ENCODE measurements at regions not wholly inside any gene's neighbourhood (a gene's known extent, or its start where the extent isn't known, plus 50 kb on each side); places are given as distances from the start of the nearest gene placed in this dataset.
A peak's percentile ranks its signal among the peaks of the same experiment; 100 is the strongest.

DNA sequence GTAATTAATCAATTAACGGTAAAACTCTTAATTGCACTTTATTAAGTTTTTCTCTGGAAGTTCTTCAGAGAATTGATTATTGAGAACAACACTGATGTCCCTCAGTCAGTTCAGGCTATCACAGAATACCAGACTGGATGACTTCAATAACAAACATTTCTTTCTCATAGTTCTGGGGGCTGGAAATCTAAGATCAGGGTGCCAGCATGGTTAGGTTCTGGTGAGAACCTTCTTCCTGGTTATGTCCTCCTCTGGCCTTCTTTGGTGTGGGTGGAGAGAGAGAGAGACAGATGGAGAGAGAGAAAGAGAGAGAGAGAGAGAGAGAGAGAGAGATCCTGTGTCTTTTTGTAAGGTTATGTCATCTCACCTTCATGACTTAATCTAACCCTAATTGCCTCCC is 71.4 kb upstream of the DAP start:
- no peak overlapping the region for H3K4me3 ChIP-seq (ENCODE audit: low read depth, low read length)
- no peaks in the 10 kb centered on the region for H3K36me3 ChIP-seq (ENCODE audit: control insufficient read depth, insufficient read depth, low read length)
- DNase-seq (ENCODE audit: low read depth), result no peak
- TF ChIP-seq, protein P1, sequence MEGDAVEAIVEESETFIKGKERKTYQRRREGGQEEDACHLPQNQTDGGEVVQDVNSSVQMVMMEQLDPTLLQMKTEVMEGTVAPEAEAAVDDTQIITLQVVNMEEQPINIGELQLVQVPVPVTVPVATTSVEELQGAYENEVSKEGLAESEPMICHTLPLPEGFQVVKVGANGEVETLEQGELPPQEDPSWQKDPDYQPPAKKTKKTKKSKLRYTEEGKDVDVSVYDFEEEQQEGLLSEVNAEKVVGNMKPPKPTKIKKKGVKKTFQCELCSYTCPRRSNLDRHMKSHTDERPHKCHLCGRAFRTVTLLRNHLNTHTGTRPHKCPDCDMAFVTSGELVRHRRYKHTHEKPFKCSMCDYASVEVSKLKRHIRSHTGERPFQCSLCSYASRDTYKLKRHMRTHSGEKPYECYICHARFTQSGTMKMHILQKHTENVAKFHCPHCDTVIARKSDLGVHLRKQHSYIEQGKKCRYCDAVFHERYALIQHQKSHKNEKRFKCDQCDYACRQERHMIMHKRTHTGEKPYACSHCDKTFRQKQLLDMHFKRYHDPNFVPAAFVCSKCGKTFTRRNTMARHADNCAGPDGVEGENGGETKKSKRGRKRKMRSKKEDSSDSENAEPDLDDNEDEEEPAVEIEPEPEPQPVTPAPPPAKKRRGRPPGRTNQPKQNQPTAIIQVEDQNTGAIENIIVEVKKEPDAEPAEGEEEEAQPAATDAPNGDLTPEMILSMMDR (IDR thresholded peaks at IDR 0.05; ENCODE audit: insufficient read depth, low read length, poor library complexity, severe bottlenecking), result no peak
- H3K27me3 ChIP-seq (ENCODE audit: control insufficient read depth, insufficient read depth, low read length), result no peaks in the 10 kb centered on the region

DNA sequence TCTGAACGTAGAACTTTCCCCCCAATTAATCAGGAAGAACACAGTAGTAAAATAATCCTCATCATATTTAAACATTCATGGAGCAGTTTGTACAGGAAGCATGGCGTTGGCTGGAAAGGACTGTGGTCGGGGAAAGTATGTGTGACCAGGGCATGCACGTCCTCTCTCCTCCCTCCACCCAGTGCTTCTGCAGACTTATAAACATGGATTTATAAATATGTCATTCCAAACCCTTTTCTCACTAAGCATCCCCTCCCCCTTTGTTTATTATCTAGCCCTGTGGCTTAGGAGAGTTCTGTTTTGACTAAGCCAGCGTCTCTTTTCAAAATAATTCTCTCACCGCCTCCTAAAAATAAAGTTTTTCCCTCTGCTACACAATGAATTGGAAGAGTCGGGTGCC is 70.4 kb upstream of the DAP start:
- TF ChIP-seq, protein P1 (IDR thresholded peaks at IDR 0.05; ENCODE audit: insufficient read depth, low read length, poor library complexity, severe bottlenecking), result no peak
- DNase-seq (ENCODE audit: low read depth), result no peak
- no peak overlapping the region for H3K4me3 ChIP-seq (ENCODE audit: low read depth, low read length)

DNA sequence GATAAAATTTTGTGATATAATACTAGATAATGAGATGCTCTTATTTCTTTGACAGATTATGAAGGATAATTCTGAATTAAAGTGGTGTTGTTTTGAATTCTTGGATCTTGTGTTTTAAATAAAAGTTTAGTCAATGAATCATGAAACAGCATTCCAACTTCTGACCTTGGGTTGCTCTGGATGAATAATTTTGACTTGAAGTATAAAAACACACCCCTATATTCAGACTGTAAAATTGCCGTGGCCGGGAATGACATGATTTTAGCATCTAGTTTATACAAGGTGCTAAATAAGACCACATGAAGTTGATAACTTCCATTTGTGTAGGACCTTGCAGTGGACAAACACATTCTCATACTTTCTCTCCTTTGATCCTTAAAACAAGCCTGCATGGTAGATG is 67.2 kb upstream of the DAP start:
- Histone ChIP-seq H3K4me3 (ENCODE audit: low read depth, low read length) (no peak overlapping the region), H3K36me3 (ENCODE audit: control insufficient read depth, insufficient read depth, low read length) (no peaks in the 10 kb centered on the region), H3K27me3 (ENCODE audit: control insufficient read depth, insufficient read depth, low read length) (no peaks in the 10 kb centered on the region)
- no peak for DNase-seq (ENCODE audit: low read depth)
- TF ChIP-seq, protein P1 (IDR thresholded peaks at IDR 0.05; ENCODE audit: insufficient read depth, low read length, poor library complexity, severe bottlenecking), result no peak

More for the DNA sequence above, 70.4 kb upstream of the DAP start:
- no peaks in the 10 kb centered on the region for H3K27me3 ChIP-seq (ENCODE audit: control insufficient read depth, insufficient read depth, low read length)
- H3K36me3 ChIP-seq (ENCODE audit: control insufficient read depth, insufficient read depth, low read length), result no peaks in the 10 kb centered on the region

DNA sequence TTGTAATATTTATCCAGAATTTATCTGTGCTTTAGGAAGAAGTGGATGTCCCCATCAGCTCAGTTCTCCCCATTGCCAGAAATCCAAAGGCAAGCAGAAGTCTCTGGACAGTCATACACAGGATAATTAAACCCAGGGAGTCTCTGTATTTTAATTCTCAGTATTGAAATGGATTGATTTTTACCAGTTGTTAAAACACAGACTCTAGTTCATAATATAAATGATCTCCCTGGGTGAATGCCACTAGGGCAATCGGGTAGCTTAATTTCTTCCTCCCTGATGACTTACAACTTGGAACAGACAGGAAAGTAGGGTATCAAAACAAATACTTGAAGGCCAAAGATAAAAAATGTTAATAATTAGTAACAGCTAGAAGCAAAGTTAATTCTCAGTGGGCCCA is 66.5 kb upstream of the DAP start:
- Histone ChIP-seq H3K36me3 (ENCODE audit: control insufficient read depth, insufficient read depth, low read length) (no peaks in the 10 kb centered on the region), H3K27me3 (ENCODE audit: control insufficient read depth, insufficient read depth, low read length) (no peaks in the 10 kb centered on the region), H3K4me3 (ENCODE audit: low read depth, low read length) (no peak overlapping the region)
- TF ChIP-seq, protein P1 (IDR thresholded peaks at IDR 0.05; ENCODE audit: insufficient read depth, low read length, poor library complexity, severe bottlenecking), result no peak
- DNase-seq (ENCODE audit: low read depth), result no peak

DNA sequence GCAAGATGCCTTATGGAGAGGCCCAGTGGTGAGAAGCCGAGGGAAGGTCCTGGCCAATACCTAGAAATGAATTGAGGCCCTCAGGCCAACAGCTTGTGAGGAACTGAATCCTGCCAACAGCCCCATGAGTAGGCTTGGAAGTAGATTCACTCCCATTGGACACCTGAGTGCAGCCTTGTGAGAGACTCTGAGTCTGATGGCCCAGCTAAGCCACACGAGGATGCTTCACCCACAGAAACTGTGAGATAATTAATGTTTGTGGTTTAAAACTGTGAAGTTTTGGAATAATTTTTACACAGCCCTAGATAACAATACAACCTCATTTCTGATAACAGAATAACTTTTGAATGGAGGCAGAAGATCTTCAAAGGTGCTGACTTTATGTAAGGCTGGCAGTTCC is 65.9 kb upstream of the DAP start:
- Histone ChIP-seq H3K27me3 (ENCODE audit: control insufficient read depth, insufficient read depth, low read length) (no peaks in the 10 kb centered on the region), H3K36me3 (ENCODE audit: control insufficient read depth, insufficient read depth, low read length) (no peaks in the 10 kb centered on the region), H3K4me3 (ENCODE audit: low read depth, low read length) (no peak overlapping the region)
- TF ChIP-seq, protein P1 (IDR thresholded peaks at IDR 0.05; ENCODE audit: insufficient read depth, low read length, poor library complexity, severe bottlenecking), result no peak
- no peak for DNase-seq (ENCODE audit: low read depth)

DNA sequence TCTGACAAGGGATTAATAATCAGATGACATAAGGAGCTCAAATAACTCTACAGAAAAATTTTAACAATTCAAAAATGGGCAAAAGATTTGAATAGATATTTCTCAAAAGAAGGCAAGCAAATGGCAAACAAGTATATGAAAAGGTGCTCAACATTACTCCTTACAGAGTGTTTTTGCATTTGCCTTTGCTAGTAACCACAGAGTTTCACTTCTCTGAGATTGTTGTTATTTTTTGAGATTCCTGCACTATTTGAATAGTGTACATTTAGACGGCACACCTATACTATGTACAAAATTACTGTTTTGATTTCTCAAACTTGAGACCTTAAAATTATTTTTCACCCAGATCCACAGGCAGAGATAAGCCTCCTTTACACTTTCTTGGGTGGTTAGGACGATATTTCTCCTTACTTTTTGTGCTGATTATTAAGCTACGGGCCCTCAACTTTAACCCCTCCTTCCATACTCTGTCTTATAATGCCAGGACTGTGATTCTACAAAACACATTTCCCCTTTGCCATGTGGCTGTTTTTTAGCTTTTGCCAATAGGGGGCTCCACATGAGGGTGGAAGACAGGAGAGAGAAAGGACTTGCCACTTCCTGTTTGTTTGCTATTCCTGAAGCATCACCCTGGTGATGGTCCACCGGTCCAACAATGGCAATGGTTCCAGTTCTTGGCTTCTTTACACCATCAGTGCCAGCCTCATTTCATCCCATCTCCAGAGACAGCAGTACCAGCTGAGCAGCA is 65.0 kb upstream of the DAP start:
- no peak overlapping the region for H3K4me3 ChIP-seq (ENCODE audit: low read depth, low read length)
- no peaks in the 10 kb centered on the region for H3K27me3 ChIP-seq (ENCODE audit: control insufficient read depth, insufficient read depth, low read length)
- TF ChIP-seq, protein P1 (IDR thresholded peaks at IDR 0.05; ENCODE audit: insufficient read depth, low read length, poor library complexity, severe bottlenecking), result peak; percentile 6
- no peak for DNase-seq (ENCODE audit: low read depth)
- H3K36me3 ChIP-seq (ENCODE audit: control insufficient read depth, insufficient read depth, low read length), result no peaks in the 10 kb centered on the region

Measured in kidney epithelial cell (primary cell).